ENCODE measurements at regions not wholly inside any gene's neighbourhood (a gene's known extent, or its start where the extent isn't known, plus 50 kb on each side); places are given as distances from the start of the nearest gene placed in this dataset.

DNA sequence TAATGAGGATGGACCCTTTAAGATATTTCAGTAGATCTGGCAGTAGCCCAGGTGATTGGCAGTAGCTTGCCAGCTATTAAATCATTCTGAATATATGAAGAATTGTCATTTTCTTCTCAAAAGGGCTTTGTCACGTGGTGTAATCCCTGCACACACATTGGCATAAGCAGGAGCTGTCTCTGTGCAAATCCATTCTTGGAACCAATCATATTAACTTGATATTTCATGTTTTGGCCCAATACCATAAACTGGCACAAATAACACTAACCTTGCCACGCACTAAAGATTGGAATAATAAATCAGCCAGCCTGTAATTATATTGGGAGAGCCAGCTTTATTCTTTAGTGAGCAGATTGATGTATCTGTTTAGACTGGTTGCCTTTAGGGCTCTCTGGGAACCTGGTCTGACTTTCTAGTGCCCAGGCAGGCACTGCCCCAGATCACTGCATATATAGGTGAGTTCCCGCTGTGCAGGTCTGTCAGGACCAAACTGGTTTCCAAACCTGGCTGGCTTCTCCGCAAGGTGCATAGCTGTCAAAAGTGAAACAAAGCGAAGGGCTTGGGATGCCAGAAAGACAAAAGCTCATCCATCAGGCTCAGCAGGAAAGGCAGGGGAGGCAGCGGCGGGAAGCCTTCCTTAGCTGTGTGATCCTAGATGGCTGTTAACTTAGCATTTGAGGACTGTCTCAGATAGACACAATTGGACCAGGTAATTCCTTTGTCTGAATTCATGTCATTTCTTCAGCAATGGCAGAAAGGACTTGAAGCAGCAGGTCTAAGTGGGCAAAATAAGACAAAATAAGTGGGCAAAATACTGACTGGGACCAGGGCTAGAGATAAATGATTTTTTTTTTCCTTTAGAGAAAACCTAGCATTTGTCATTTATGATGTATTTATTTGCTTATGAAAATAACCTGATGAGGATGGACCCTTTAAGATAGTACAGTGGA lies 128.8 kb upstream of the DYRK2 start:
- Histone ChIP-seq H2AFZ (no peak overlapping the region), H3K27me3 (ENCODE audit: insufficient read depth, low read depth) (no peaks in the 10 kb centered on the region), H3K79me2 (ENCODE audit: low read depth) (no peaks in the 10 kb centered on the region), H3K4me1 (replicated peaks; ENCODE audit: insufficient read depth) (peaks cover 46% of the 10 kb centered on the region), H3K4me2 (no peak overlapping the region), H3K36me3 (ENCODE audit: low read depth) (no peaks in the 10 kb centered on the region), H4K20me1 (ENCODE audit: insufficient read depth) (no peaks in the 10 kb centered on the region), H3K9me2 (ENCODE audit: insufficient read depth) (no peaks in the 10 kb centered on the region), H3K27ac (no peak overlapping the region), H3F3A (ENCODE audit: insufficient read depth, low read depth) (peaks cover 16% of the 10 kb centered on the region; the same call in 1 of the 2 replicates), H3K9me3 (ENCODE audit: insufficient read depth, low read depth) (no peaks in the 10 kb centered on the region), H3K4me3 (no peak overlapping the region)
- BruUV-seq (replicated peaks): no TSS peak
- peak; percentile 80 to 84 for DNase-seq
- POLR2A ChIA-PET (ENCODE audit: unreplicated experiment): interaction anchor here (0.6 to 0.9 kb wide), 3 partner anchors 128 to 461 kb away, joined by 3 to 5 read pairs (median 4); no protein-coding TSS in a partner anchor
- intact Hi-C loops (cut with micrococcal nuclease; ENCODE audit: unreplicated experiment): loop anchor here (1.0 to 2.0 kb wide), 2 partner anchors 73 to 128 kb away; no protein-coding TSS in a partner anchor
- CTCF ChIA-PET: interaction anchor here (0.6 kb wide), 1 partner anchor 164 kb away, joined by 8 read pairs; no protein-coding TSS in a partner anchor
- TF ChIP-seq, protein P1, sequence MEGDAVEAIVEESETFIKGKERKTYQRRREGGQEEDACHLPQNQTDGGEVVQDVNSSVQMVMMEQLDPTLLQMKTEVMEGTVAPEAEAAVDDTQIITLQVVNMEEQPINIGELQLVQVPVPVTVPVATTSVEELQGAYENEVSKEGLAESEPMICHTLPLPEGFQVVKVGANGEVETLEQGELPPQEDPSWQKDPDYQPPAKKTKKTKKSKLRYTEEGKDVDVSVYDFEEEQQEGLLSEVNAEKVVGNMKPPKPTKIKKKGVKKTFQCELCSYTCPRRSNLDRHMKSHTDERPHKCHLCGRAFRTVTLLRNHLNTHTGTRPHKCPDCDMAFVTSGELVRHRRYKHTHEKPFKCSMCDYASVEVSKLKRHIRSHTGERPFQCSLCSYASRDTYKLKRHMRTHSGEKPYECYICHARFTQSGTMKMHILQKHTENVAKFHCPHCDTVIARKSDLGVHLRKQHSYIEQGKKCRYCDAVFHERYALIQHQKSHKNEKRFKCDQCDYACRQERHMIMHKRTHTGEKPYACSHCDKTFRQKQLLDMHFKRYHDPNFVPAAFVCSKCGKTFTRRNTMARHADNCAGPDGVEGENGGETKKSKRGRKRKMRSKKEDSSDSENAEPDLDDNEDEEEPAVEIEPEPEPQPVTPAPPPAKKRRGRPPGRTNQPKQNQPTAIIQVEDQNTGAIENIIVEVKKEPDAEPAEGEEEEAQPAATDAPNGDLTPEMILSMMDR (conservative IDR thresholded peaks at IDR 0.05): no peak
- TF ChIP-seq EZH2 (IDR thresholded peaks at IDR 0.05; ENCODE audit: low read depth): no peak

DNA sequence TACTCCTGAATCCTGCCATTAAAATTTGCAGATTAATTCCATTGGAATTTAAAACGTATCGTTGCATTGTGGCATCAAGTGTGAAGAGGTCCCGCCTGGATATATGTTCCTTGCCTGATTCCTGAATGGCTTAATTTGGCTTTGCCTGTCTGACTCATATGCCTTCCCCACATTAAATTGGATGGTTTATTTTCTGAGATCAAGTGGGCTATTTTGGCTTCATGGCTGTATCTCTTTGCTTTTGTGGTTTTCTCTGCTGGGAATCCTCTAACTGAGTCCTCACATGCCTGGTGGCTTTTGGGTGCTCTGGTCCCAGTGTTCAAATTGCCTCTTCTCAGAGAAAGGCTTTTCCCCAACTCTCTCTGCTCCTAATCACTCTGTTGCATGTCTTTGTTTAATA lies 127.9 kb upstream of the DYRK2 start:
- BruUV-seq (replicated peaks): no TSS peak
- Histone ChIP-seq H3K4me3 (no peak overlapping the region), H3K9me2 (ENCODE audit: insufficient read depth) (no peaks in the 10 kb centered on the region), H3K9me3 (ENCODE audit: insufficient read depth, low read depth) (no peaks in the 10 kb centered on the region), H3K27ac (no peak overlapping the region), H3K79me2 (ENCODE audit: low read depth) (no peaks in the 10 kb centered on the region), H4K20me1 (ENCODE audit: insufficient read depth) (no peaks in the 10 kb centered on the region), H3K4me1 (replicated peaks; ENCODE audit: insufficient read depth) (peaks cover 38% of the 10 kb centered on the region), H3F3A (ENCODE audit: insufficient read depth, low read depth) (peaks cover 14% of the 10 kb centered on the region; the same call in 1 of the 2 replicates), H3K4me2 (no peak overlapping the region), H3K36me3 (ENCODE audit: low read depth) (no peaks in the 10 kb centered on the region), H2AFZ (no peak overlapping the region), H3K27me3 (ENCODE audit: insufficient read depth, low read depth) (no peaks in the 10 kb centered on the region)
- intact Hi-C loops (cut with micrococcal nuclease; ENCODE audit: unreplicated experiment): loop anchor here (1.0 to 2.0 kb wide), 2 partner anchors 72 to 127 kb away; no protein-coding TSS in a partner anchor
- no peak for DNase-seq
- ChIA-PET POLR2A (ENCODE audit: unreplicated experiment) (no interaction called here), CTCF (no interaction called here)
- TF ChIP-seq, protein P1 (conservative IDR thresholded peaks at IDR 0.05): no peak
- no peak for TF ChIP-seq EZH2 (IDR thresholded peaks at IDR 0.05; ENCODE audit: low read depth)

DNA sequence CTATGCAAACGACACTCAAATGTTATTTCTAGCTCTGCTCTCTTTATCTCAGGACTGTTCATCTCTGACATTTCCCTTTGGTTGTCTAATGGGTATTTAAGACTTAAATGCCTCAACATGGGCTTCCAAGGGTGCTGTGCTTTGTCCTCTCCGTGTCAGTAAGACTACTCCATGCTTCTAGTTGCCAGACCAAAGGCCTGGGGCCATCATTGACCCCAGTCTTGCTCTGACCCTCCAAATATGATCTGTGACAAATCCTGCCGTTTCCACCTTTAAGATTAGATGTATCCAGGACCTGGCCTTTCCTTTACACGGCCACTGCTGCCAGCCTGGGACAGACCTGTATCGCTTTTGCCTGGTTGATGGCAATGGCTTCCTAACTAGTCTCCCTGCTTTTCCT lies 126.3 kb upstream of the DYRK2 start:
- intact Hi-C loops (cut with micrococcal nuclease; ENCODE audit: unreplicated experiment): no loop called here
- Histone ChIP-seq H3K27me3 (ENCODE audit: insufficient read depth, low read depth) (no peaks in the 10 kb centered on the region), H3K27ac (no peak overlapping the region), H3K79me2 (ENCODE audit: low read depth) (no peaks in the 10 kb centered on the region), H3K36me3 (ENCODE audit: low read depth) (no peaks in the 10 kb centered on the region), H3K4me2 (no peak overlapping the region), H3K9me3 (ENCODE audit: insufficient read depth, low read depth) (no peaks in the 10 kb centered on the region), H3F3A (ENCODE audit: insufficient read depth, low read depth) (no peaks in the 10 kb centered on the region), H3K4me3 (no peak overlapping the region), H3K4me1 (replicated peaks; ENCODE audit: insufficient read depth) (peaks cover 30% of the 10 kb centered on the region), H2AFZ (no peak overlapping the region), H4K20me1 (ENCODE audit: insufficient read depth) (no peaks in the 10 kb centered on the region), H3K9me2 (ENCODE audit: insufficient read depth) (no peaks in the 10 kb centered on the region)
- no peak for DNase-seq
- BruUV-seq (replicated peaks): no TSS peak
- CTCF ChIA-PET: no interaction called here
- POLR2A ChIA-PET (ENCODE audit: unreplicated experiment): no interaction called here
- TF ChIP-seq, protein P1 (conservative IDR thresholded peaks at IDR 0.05): no peak
- TF ChIP-seq EZH2 (IDR thresholded peaks at IDR 0.05; ENCODE audit: low read depth): no peak
